Ascending aorta (tissue), 2 donors: ENCODE measurements at regions not wholly inside any gene's neighbourhood (a gene's known extent, or its start where the extent isn't known, plus 50 kb on each side); places are given as distances from the start of the nearest gene placed in this dataset.
"Not testable (repeated sequence)": the region's sequence is repeated elsewhere in the genome, so short reads cannot be mapped to it uniquely, and the experiment has no call there.

Source experiments
- DNase-seq, 2 donors: peaks; one replicate each; pipeline ENCODE4 v3.0.0-alpha.2; 2019; ENCODE audit warnings: low spot score in 2 of 2
- H3K27ac ChIP-seq, 2 donors: fragments of 200-600 bp; sonication (generic); one replicate each; pipeline ENCODE4 v1.5.1; 2016 to 2017; ENCODE audit warnings: mild to moderate bottlenecking in 1 of 2
- H3K27me3 ChIP-seq: fragments of 200-600 bp; sonication (generic); one replicate; pipeline ENCODE4 v1.5.1; 2017
- H3K36me3 ChIP-seq, 2 donors: fragments of 200-600 bp; sonication (generic); one replicate each; pipeline ENCODE4 v1.5.1; 2016
- H3K4me1 ChIP-seq, 2 donors: fragments of 200-600 bp; sonication (generic); one replicate each; pipeline ENCODE4 v1.5.1; 2016 to 2017; ENCODE audit warnings: mild to moderate bottlenecking in 1 of 2
- H3K4me3 ChIP-seq, 2 donors: fragments of 200-600 bp; sonication (generic); one replicate each; pipeline ENCODE4 v1.5.1; 2016 to 2017; ENCODE audit warnings: mild to moderate bottlenecking in 1 of 2
- H3K9me3 ChIP-seq, 2 donors: fragments of 200-600 bp; sonication (generic); one replicate each; pipeline ENCODE4 v1.5.1; 2016
- CTCF ChIP-seq, 3 experiments: fragments of 200-600 bp in 2 of 3; fragments of 450-650 bp in 1 of 3; sonication (generic) in 2 of 3; IDR thresholded peaks; one replicate each; pipeline ENCODE4 v1.5.1; 2016 to 2019; ENCODE audit warnings: antibody characterized with exemption in 3 of 3, mild to moderate bottlenecking in 1 of 3, moderate library complexity in 1 of 3
- intact Hi-C: fragments of 100-400 bp; cut with DNase I; formaldehyde crosslinking; loops from one replicate; pipeline ENCODE4 v1.15.1; 2023

GRCh38 chr9:87386490-87387025, 111.1 kb upstream of the DAPK1 start:
- DNase-seq: no peak
- intact Hi-C loops: no loop called here
- Histone ChIP-seq H3K9me3 (no peaks in the 10 kb centered on the region), H3K4me3 (no peak overlapping the region), H3K36me3 (no peaks in the 10 kb centered on the region), H3K27me3 (no peaks in the 10 kb centered on the region), H3K27ac (no peak overlapping the region), H3K4me1 (peaks cover 0 to 7% of the 10 kb centered on the region in 2 donors)
- no peak for TF ChIP-seq CTCF (IDR thresholded peaks at IDR 0.05)

GRCh38 chr9:87387351-87388011, 110.2 kb upstream of the DAPK1 start:
- Histone ChIP-seq H3K27me3 (no peaks in the 10 kb centered on the region), H3K4me1 (peaks cover 0 to 3% of the 10 kb centered on the region in 2 donors), H3K36me3 (no peaks in the 10 kb centered on the region), H3K27ac (no peak overlapping the region), H3K4me3 (no peak overlapping the region), H3K9me3 (no peaks in the 10 kb centered on the region)
- intact Hi-C loops: no loop called here
- no peak for DNase-seq
- TF ChIP-seq CTCF (IDR thresholded peaks at IDR 0.05): no peak

- H3K4me1 ChIP-seq, DNase-seq, H3K36me3 ChIP-seq, H3K27me3 ChIP-seq, H3K9me3 ChIP-seq, intact Hi-C loops, H3K27ac ChIP-seq, H3K4me3 ChIP-seq: not testable (repeated sequence)
Measured at GRCh38 chr9:87388708-87389107, 109.0 kb upstream of the DAPK1 start.

- no peak for TF ChIP-seq CTCF (IDR thresholded peaks at IDR 0.05)
- H3K4me3 ChIP-seq: no peak overlapping the region
- intact Hi-C loops: no loop called here
- H3K9me3 ChIP-seq: no peaks in the 10 kb centered on the region
- no peaks in the 10 kb centered on the region for H3K36me3 ChIP-seq
- no peak for DNase-seq
- H3K4me1 ChIP-seq: no peaks in the 10 kb centered on the region
- H3K27ac ChIP-seq: no peak overlapping the region
- H3K27me3 ChIP-seq: no peaks in the 10 kb centered on the region
Measured at GRCh38 chr9:87389936-87390335, 107.7 kb upstream of the DAPK1 start.

GRCh38 chr9:87390361-87390760, 107.3 kb upstream of the DAPK1 start:
- H3K9me3 ChIP-seq: no peaks in the 10 kb centered on the region
- no peaks in the 10 kb centered on the region for H3K4me1 ChIP-seq
- no peak for DNase-seq
- no peak overlapping the region for H3K4me3 ChIP-seq
- no peak for TF ChIP-seq CTCF (IDR thresholded peaks at IDR 0.05)
- H3K27ac ChIP-seq: no peak overlapping the region
- no peaks in the 10 kb centered on the region for H3K36me3 ChIP-seq
- intact Hi-C loops: no loop called here
- no peaks in the 10 kb centered on the region for H3K27me3 ChIP-seq

- H3K4me3 ChIP-seq: no peak overlapping the region
- no peaks in the 10 kb centered on the region for H3K27me3 ChIP-seq
- no peak overlapping the region for H3K27ac ChIP-seq
- intact Hi-C loops: no loop called here
- DNase-seq: no peak
- H3K4me1 ChIP-seq: no peaks in the 10 kb centered on the region
- no peak for TF ChIP-seq CTCF (IDR thresholded peaks at IDR 0.05)
- no peaks in the 10 kb centered on the region for H3K36me3 ChIP-seq
- no peaks in the 10 kb centered on the region for H3K9me3 ChIP-seq
Measured at GRCh38 chr9:87392086-87392485, 105.6 kb upstream of the DAPK1 start.
